GM12878 (cell line): ENCODE measurements at regions not wholly inside any gene's neighbourhood (a gene's known extent, or its start where the extent isn't known, plus 50 kb on each side); places are given as distances from the start of the nearest gene placed in this dataset.

Experiments
- ATAC-seq: fragments of 200-7000 bp; cut with Tn5 transposase; 3 replicates; pipeline ENCODE4 v1.9.1; 2020; ENCODE audit warnings: mild to moderate bottlenecking, moderate library complexity
- BruUV-seq: library from RNA; stranded (reverse); fragments of 400-500 nt; replicated peaks from 2 replicates; lab custom pipeline; 2021; lab: Mats Ljungman, UMichigan
- CTCF ChIA-PET: fragments of 300-600 bp; sonication (Branson Sonifier 250); formaldehyde crosslinking; extraction: SDS; loops from one replicate; lab custom pipeline; 2021; ENCODE audit warnings: inconsistent platforms; lab: Yijun Ruan, JAX
- POLR2A ChIA-PET: fragments of 350-600 bp; formaldehyde crosslinking; extraction: SDS; loops from one replicate; lab custom pipeline; 2021; ENCODE audit warnings: inconsistent platforms; lab: Charles Lee
- RAD21 ChIA-PET: fragments of 300-600 bp; sonication (Branson Sonifier 250); formaldehyde crosslinking; loops from one replicate; lab custom pipeline; 2023; ENCODE audit warnings: antibody characterized with exemption; ENCODE audit not compliant: unreplicated experiment; lab: Charles Lee
- SMC1A ChIA-PET: fragments of 300-600 bp; sonication (Branson Sonifier 250); formaldehyde crosslinking; loops from one replicate; lab custom pipeline; 2023; ENCODE audit not compliant: unreplicated experiment, uncharacterized antibody; lab: Charles Lee
- DNase-seq: peaks from one replicate; pipeline ENCODE4 v3.0.0-alpha.2; 2011; ENCODE audit warnings: low read depth, low spot score
- FAIRE-seq: peaks from 3 replicates; lab custom pipeline; 2011; peaks lifted over from hg19 to GRCh38; lab: Jason Lieb, UNC
- H2AFZ ChIP-seq: 2 replicates; pipeline ENCODE4 v1.6.0; 2011; ENCODE audit warnings: low read depth, low read length, control low read depth; ENCODE audit not compliant: control insufficient read depth
- H3K27ac ChIP-seq: 2 replicates; pipeline ENCODE4 v1.5.1; 2011; ENCODE audit warnings: control low read depth; ENCODE audit not compliant: control insufficient read depth, insufficient read depth
- H3K27me3 ChIP-seq, 2 experiments: replicated peaks in 1 of 2; 2 replicates each; pipeline versions ENCODE4 v1.6.0 to v1.6.1; 2011; ENCODE audit warnings: low read length in 1 of 2; ENCODE audit not compliant: control insufficient read depth in 2 of 2, insufficient read depth in 2 of 2
- H3K36me3 ChIP-seq, 2 experiments: 2 replicates each; pipeline ENCODE4 v1.5.1; 2011; ENCODE audit warnings: low read length in 1 of 2; ENCODE audit not compliant: control insufficient read depth in 2 of 2, insufficient read depth in 2 of 2
- H3K4me1 ChIP-seq: 2 replicates; pipeline ENCODE4 v1.6.1; 2011; ENCODE audit warnings: mild to moderate bottlenecking, low read length, moderate library complexity, mixed read lengths; ENCODE audit not compliant: control insufficient read depth, insufficient read depth
- H3K4me2 ChIP-seq: 2 replicates; pipeline ENCODE4 v1.6.0; 2011; ENCODE audit warnings: control low read depth; ENCODE audit not compliant: control insufficient read depth, insufficient read depth
- H3K4me3 ChIP-seq: fragments of 200-600 bp; sonication (generic); 2 replicates; pipeline ENCODE4 v1.5.1; 2016
- H3K79me2 ChIP-seq: 2 replicates; pipeline ENCODE4 v1.6.0; 2011; ENCODE audit warnings: low read length; ENCODE audit not compliant: control insufficient read depth, insufficient read depth
- H3K9ac ChIP-seq: 2 replicates; pipeline ENCODE4 v1.8.0; 2011; ENCODE audit warnings: low read length, control low read depth, mixed read lengths; ENCODE audit not compliant: control insufficient read depth, insufficient read depth
- H3K9me3 ChIP-seq: replicated peaks from 3 replicates; pipeline ENCODE4 v1.5.1; 2011; ENCODE audit warnings: mild to moderate bottlenecking, low read length; ENCODE audit not compliant: control insufficient read depth, insufficient read depth
- H4K20me1 ChIP-seq: 2 replicates; pipeline ENCODE4 v1.6.0; 2011; ENCODE audit not compliant: control insufficient read depth, insufficient read depth
- BACH1 ChIP-seq: fragments of 450-650 bp; IDR thresholded peaks from 2 replicates; pipeline ENCODE4 v1.6.1; 2017; ENCODE audit warnings: mild to moderate bottlenecking, borderline replicate concordance
- BCL3 ChIP-seq: IDR thresholded peaks from 2 replicates; pipeline ENCODE4 v1.6.1; 2011; ENCODE audit warnings: borderline replicate concordance, low read depth, mild to moderate bottlenecking, moderate library complexity, low read length; ENCODE audit not compliant: insufficient read depth, poor library complexity, severe bottlenecking
- BMI1 ChIP-seq: fragments of 450-650 bp; IDR thresholded peaks from 2 replicates; pipeline ENCODE4 v1.6.1; 2016; ENCODE audit warnings: mild to moderate bottlenecking, moderate library complexity, borderline replicate concordance
- CHD1 ChIP-seq: IDR thresholded peaks from 2 replicates; pipeline ENCODE4 v1.6.1; 2012; ENCODE audit warnings: low read depth, low read length, improper control_type of control experiment
- CREB1 ChIP-seq: IDR thresholded peaks from 2 replicates; pipeline ENCODE4 v1.6.1; 2012; ENCODE audit warnings: low read depth, mild to moderate bottlenecking, inconsistent platforms
- ETV6 ChIP-seq, 2 experiments: fragments of 450-650 bp in 1 of 2; IDR thresholded peaks in 1 of 2; conservative IDR thresholded peaks in 1 of 2; 2 replicates each; pipeline ENCODE4 v1.6.1; 2014; ENCODE audit warnings: antibody characterized with exemption in 1 of 2, borderline replicate concordance in 1 of 2, low read depth in 1 of 2, mild to moderate bottlenecking in 1 of 2, moderate library complexity in 1 of 2
- GABPA ChIP-seq: IDR thresholded peaks from 2 replicates; pipeline ENCODE4 v1.6.1; 2014; ENCODE audit warnings: antibody characterized with exemption, low read depth, mild to moderate bottlenecking, inconsistent platforms
- IKZF2 ChIP-seq, 2 experiments: fragments of 450-650 bp; IDR thresholded peaks; 2 replicates each; pipeline ENCODE4 v1.6.1; 2017; ENCODE audit warnings: mild to moderate bottlenecking in 2 of 2, moderate library complexity in 2 of 2
- MYC ChIP-seq: IDR thresholded peaks from 2 replicates; pipeline ENCODE4 v1.6.1; 2011; ENCODE audit warnings: mild to moderate bottlenecking, low read length, moderate library complexity, inconsistent platforms; ENCODE audit not compliant: insufficient read depth, insufficient replicate concordance, insufficient read length, severe bottlenecking
- NFIC ChIP-seq: IDR thresholded peaks from 2 replicates; pipeline ENCODE4 v1.6.1; 2012; ENCODE audit warnings: low read depth, mild to moderate bottlenecking, inconsistent platforms, low read length, moderate library complexity
- POU2F2 ChIP-seq: IDR thresholded peaks from 3 replicates; pipeline ENCODE4 v1.6.1; 2011; ENCODE audit warnings: low read depth, mild to moderate bottlenecking, low read length, borderline replicate concordance
- SMARCA5 ChIP-seq: fragments of 450-650 bp; IDR thresholded peaks from 2 replicates; pipeline ENCODE4 v1.6.1; 2017; ENCODE audit warnings: mild to moderate bottlenecking
- WGBS: methylation state at CpG from one replicate; pipeline ENCODE4 v1.1.6; 2016; ENCODE audit warnings: low lambda C conversion rate; ENCODE audit not compliant: insufficient replicate concordance, insufficient coverage; ENCODE audit errors: missing lambda C conversion rate; 5-methylcytosine and 5-hydroxymethylcytosine counted together
- in situ Hi-C: fragments of 300-500 bp; cut with MboI; formaldehyde crosslinking; loops from 9 replicates; pipeline ENCODE4 v1.14.3; 2018; ENCODE audit warnings: mixed read lengths
- intact Hi-C: fragments of 100-400 bp; cut with micrococcal nuclease; formaldehyde crosslinking; loops from one replicate; pipeline ENCODE4 v1.14.2; 2022; ENCODE audit not compliant: unreplicated experiment
- TF ChIP-seq, protein P1 (sequence below): fragments of 450-650 bp; IDR thresholded peaks from 2 replicates; pipeline ENCODE4 v1.6.1; 2018; ENCODE audit warnings: mild to moderate bottlenecking, low read depth, moderate library complexity; ENCODE audit not compliant: partially characterized antibody

DNA sequence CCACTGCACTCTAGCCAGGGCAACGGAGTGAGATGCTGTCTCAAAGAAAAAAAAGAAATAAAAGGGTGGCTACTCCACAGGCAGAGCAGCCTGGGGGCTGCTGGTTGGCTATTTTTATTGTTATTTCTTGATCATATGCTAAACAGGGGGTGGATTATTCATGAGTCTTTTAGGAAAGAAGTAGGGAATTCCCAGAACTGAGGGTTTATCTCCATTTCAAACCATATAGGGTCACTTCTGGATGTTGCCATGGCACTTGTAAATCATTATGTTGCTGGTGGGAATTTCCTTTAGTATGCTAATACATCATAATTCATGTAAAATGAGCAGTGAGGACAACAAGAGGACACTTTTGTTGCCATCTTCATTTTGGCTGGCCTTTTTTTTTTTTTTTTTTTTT is 52.1 kb upstream of the GHITM start:
- Histone ChIP-seq H3K4me2 (no peak overlapping the region), H3K79me2 (no peaks in the 10 kb centered on the region), H3K9ac (no peak overlapping the region), H3K27ac (no peak overlapping the region), H3K4me3 (no peak overlapping the region), H3K36me3 (no peaks in the 10 kb centered on the region), H3K4me1 (no peaks in the 10 kb centered on the region), H4K20me1 (no peaks in the 10 kb centered on the region), H2AFZ (no peak overlapping the region), H3K9me3 (no peaks in the 10 kb centered on the region), H3K27me3 (no peaks in the 10 kb centered on the region)
- DNase-seq = no peak
- intact Hi-C loops = no loop called here
- ATAC-seq = no peak
- RAD21 ChIA-PET = no interaction called here
- WGBS = 40% methylated on average over 1 of the region's 1 CpG
- no peak for FAIRE-seq
- SMC1A ChIA-PET = no interaction called here
- in situ Hi-C loops = no loop called here
- TF ChIP-seq GABPA (no peak), BMI1 (no peak), SMARCA5 (no peak)
- POLR2A ChIA-PET = no interaction called here
- CTCF ChIA-PET = no interaction called here
- BruUV-seq = no TSS peak

DNA sequence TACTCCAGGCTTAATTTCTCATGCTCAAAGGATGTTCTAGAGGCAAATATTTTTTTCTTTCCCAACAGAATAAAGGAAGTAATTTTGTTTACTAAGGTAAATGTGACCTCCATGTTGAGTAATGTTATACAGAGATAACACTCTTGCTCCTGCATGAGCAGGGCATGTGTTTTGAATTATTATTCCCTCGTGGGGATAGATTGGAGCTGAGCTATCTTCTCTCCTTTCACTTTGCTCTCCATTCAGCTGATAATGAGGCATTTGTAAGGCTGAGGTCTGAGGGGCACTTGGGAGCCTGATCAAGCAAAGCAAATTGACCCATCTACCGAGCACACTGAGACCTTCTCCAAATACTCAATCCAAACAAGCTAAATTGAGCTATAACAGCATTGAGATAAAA is 50.7 kb upstream of the GHITM start:
- in situ Hi-C loops = no loop called here
- TF ChIP-seq POU2F2 (no peak), CHD1 (no peak), CREB1 (no peak), MYC (no peak), NFIC (no peak), BCL3 (no peak), BACH1 (no peak), ETV6 (conservative IDR thresholded peaks at IDR 0.05 in 1 of 2, IDR thresholded peaks at IDR 0.05 in 1 of 2; ENCODE audit: borderline replicate concordance in 1 of 2, low read depth in 1 of 2) (no peak), IKZF2 (IDR thresholded peaks at IDR 0.05) (no peak)
- TF ChIP-seq, protein P1, sequence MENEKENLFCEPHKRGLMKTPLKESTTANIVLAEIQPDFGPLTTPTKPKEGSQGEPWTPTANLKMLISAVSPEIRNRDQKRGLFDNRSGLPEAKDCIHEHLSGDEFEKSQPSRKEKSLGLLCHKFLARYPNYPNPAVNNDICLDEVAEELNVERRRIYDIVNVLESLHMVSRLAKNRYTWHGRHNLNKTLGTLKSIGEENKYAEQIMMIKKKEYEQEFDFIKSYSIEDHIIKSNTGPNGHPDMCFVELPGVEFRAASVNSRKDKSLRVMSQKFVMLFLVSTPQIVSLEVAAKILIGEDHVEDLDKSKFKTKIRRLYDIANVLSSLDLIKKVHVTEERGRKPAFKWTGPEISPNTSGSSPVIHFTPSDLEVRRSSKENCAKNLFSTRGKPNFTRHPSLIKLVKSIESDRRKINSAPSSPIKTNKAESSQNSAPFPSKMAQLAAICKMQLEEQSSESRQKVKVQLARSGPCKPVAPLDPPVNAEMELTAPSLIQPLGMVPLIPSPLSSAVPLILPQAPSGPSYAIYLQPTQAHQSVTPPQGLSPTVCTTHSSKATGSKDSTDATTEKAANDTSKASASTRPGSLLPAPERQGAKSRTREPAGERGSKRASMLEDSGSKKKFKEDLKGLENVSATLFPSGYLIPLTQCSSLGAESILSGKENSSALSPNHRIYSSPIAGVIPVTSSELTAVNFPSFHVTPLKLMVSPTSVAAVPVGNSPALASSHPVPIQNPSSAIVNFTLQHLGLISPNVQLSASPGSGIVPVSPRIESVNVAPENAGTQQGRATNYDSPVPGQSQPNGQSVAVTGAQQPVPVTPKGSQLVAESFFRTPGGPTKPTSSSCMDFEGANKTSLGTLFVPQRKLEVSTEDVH = no peak
- Histone ChIP-seq H3K4me1 (no peaks in the 10 kb centered on the region), H3K4me2 (no peak overlapping the region), H4K20me1 (no peaks in the 10 kb centered on the region), H3K79me2 (no peaks in the 10 kb centered on the region), H2AFZ (no peak overlapping the region), H3K9ac (no peak overlapping the region), H3K36me3 (no peaks in the 10 kb centered on the region), H3K9me3 (no peaks in the 10 kb centered on the region), H3K27me3 (peaks cover 0 to 2% of the 10 kb centered on the region in 2 experiments; a peak in 2 of 4 replicates), H3K4me3 (no peak overlapping the region), H3K27ac (no peak overlapping the region)
- ATAC-seq = no peak
- ChIA-PET CTCF (interaction anchor here (1.0 kb wide), 1 partner anchor 10 kb away, joined by 3 read pairs; no protein-coding TSS in a partner anchor), POLR2A (no interaction called here), SMC1A (no interaction called here), RAD21 (no interaction called here)
- 0% methylated on average over 2 of the region's 2 CpGs for WGBS
- DNase-seq = no peak
- intact Hi-C loops = no loop called here
- BruUV-seq = no TSS peak
- no peak for FAIRE-seq
